NK-92 treated with Interleukin-12 subunit alpha and Interleukin-12 subunit beta, amount 100 ng/mL, for 24 hours (cell line): ENCODE measurements at regions not wholly inside any gene's neighbourhood (a gene's known extent, or its start where the extent isn't known, plus 50 kb on each side); places are given as distances from the start of the nearest gene placed in this dataset.
"Not testable (repeated sequence)": the region's sequence is repeated elsewhere in the genome, so short reads cannot be mapped to it uniquely, and the experiment has no call there.

Experiments used
- DNase-seq: peaks from one replicate; lab custom pipeline; 2025; lab: John Stamatoyannopoulos, UW

- no peak for DNase-seq
These were observed 172.6 kb upstream of the THSD7A start for GRCh38 chr7:12004581-12004980.

- DNase-seq: no peak
These were observed 175.6 kb upstream of the THSD7A start for GRCh38 chr7:12007576-12007975.

- DNase-seq: no peak
These were observed 182.0 kb upstream of the THSD7A start for GRCh38 chr7:12013983-12014382.

- DNase-seq: no peak
These were observed 184.4 kb upstream of the THSD7A start for GRCh38 chr7:12016439-12016838.

GRCh38 chr7:12017046-12017445 is 185.0 kb upstream of the THSD7A start:
- no peak for DNase-seq

- not testable (repeated sequence) for DNase-seq
These were observed 189.1 kb upstream of the TMEM106B start for GRCh38 chr7:12022011-12022410.

DNA sequence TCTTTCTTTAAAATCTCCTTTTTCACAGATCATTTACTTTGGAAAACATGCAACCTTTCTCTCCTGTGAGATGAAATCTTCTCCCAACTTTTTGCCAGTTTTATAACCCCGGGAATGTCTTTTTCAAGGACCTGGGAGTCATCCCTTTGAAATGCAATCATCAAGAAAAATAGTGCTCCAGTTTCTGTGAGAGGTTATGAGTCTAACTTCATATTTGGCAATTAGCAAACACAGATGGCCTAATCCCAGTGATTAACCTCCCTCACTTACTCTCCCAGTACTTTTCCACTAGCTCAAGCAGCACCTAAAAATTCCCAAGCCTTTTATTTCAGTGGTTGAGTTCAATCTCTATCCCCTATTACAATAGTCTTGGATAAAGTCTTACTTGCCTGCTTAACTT is 185.8 kb upstream of the TMEM106B start:
- no peak for DNase-seq

DNA sequence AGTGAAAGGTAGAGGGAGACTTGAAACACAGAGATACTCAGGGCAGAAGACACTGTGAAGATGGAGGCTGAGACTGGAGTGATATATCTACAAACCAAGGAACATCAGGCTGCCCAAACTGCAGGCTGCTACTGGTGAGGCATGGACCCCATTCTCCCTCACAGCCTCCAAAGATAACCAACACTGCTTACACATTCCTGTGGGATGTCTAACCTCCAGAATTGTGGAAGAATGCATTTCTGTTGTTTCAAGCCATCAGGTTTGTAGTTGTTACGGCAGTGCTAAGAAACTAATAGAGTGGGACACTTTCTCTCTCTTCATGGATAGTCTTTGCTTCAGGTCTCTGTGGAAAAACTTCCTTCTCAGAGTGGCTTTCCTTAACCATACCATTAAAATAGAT is 182.6 kb upstream of the TMEM106B start:
- DNase-seq: no peak

- no peak for DNase-seq
These were observed 181.0 kb upstream of the TMEM106B start for GRCh38 chr7:12030116-12030515.

DNA sequence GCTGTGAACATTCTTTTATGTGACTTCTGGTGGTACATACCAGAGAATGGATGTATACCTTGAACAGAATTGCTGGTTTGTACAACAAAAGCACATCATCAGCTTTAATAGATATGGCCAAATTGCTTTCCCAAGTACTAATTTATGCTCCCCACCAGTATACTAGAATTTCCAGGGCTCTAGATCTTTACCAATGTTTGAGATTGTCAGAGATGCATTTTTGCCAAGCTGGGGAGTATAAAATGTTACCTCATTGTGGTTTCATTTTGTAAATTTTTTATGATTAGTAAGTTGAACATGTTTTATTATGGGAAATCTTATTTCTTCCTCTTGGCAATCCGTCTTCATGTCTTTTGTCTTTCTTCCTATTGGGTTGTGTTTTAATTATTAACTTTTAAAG is 179.9 kb upstream of the TMEM106B start:
- no peak for DNase-seq

DNA sequence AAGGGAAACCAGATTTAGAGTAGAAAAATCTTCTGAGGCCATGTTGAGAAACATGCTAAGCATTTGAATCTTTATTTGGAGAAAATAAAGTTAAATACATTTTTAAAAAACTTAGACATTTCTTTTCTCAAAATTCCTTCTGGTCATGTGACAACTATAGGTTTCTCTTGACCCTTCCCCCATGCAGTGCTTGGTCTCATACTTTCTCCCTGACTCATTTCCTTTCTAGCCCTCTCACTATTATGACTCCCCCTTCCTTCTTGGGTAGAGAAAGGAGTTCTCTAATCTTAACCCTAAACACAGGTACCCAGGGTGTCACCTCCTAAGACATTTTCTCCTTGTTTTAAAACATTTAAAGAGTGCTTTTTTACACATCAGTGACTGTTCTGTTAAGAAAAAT is 179.5 kb upstream of the TMEM106B start:
- no peak for DNase-seq

GRCh38 chr7:12032146-12032545 is 178.9 kb upstream of the TMEM106B start:
- no peak for DNase-seq

DNA sequence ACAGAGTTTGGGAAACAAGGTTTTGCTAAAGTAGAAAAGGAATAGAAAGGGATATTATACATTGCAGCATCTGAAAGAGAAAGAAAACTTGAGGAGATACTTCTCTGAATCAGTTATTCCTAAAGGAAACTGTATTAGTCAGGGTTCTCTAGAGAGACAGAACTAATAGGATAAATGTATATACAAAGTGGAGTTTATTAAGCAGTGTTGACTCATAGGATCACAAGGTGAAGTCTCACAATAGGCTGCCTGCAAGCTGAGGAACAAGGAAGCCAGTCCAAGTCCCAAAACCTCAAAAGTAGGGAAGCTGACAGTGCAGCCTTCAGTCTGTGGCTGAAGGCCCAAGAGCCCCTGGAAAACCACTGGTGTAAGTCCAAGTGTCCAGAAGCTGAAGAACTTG is 167.6 kb upstream of the TMEM106B start:
- not testable (repeated sequence) for DNase-seq

DNA sequence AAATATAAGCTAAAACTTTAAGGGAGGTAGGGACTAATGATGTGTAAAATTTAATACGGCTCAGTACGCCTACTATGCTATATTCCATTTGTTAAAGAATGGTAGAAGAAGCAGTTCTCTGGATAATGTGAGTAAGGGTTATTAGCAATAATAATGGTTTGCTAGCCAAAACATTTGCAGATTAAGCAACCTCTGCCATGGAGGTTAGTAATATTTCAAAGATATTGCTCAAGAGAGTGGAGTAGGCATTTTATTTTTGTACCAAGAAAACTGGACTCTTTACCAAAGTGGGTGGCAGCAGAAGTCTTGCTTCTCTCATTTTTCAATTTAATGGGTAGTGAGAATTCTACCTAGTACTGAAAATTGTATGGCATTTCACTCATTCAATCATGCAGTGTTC is 158.9 kb upstream of the TMEM106B start:
- DNase-seq: no peak

DNA sequence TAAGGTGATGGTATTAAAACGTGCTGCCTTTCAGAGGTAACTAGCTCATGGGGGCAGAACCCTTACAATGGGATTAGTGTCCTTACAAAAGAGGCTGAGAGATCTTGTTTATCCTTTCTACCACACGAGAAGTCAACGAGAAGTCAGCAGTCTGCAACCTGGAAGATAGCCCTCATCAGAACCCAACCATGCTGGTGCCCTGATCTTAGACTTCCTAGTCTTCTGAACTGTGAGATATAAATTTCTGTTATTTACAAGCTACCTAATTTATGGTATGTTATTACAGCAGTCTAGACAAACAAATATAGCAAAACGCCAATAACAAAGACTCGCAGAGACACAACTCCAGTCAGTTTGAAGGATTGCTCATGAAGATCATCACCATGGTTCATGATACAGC is 157.5 kb upstream of the TMEM106B start:
- DNase-seq: no peak

DNA sequence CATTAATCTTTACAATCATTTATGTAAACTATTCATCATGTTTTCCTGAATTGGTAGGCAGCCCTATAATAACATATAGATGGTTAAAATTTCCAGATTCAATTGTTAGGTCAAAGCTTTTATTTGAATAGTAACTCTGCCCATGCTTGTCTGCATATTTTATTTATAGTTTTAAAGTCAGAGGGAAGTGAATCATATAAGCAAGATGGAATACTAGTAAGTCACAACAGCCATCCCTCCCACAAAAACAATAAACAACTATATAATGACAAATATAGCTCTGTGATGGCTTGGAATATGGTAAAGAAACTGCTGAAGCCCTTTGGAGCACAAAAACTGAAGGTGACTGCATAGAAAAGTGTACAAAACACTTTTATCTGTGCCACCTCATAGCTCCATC is 156.3 kb upstream of the TMEM106B start:
- no peak for DNase-seq

DNA sequence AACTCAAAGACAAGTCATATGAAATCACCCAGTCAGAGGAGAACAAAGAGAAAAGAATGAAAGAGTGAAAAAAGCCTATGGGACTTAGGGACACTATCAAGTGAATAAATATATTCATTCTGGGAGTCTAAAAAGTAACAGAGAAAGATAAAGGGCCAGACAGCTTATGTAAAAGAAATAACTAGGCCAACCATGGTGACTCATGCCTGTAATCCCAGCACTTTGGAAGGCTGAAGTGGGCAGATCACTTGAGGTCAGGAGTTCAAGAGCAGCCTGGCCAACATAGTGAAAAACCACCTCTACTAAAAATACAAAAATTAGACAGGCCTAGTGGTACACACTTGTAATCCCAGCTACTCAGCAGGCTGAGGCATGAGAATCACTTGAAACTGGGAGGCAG is 154.7 kb upstream of the TMEM106B start:
- DNase-seq: no peak

- no peak for DNase-seq
These were observed 154.1 kb upstream of the TMEM106B start for GRCh38 chr7:12056977-12057376.

DNA sequence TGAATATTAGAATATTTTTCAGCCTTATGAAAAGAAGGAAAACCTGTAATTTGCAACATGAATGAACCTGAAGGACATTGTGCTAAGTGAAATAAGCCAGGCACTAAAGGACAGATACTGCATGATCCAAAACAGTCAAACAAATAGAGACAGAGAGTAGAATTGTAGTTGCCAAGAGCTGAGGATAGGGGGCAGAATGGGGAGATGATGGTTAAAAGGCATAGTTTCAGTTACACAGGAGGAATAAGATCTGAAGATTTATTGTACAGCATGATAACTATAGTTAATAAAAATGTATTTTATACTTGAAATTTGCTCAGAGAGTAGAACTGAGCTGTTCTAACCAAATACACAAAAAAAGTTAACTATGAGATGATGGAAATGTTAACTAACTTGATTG is 149.0 kb upstream of the TMEM106B start:
- no peak for DNase-seq

GRCh38 chr7:12064586-12065127 is 146.4 kb upstream of the TMEM106B start:
- no peak for DNase-seq

DNA sequence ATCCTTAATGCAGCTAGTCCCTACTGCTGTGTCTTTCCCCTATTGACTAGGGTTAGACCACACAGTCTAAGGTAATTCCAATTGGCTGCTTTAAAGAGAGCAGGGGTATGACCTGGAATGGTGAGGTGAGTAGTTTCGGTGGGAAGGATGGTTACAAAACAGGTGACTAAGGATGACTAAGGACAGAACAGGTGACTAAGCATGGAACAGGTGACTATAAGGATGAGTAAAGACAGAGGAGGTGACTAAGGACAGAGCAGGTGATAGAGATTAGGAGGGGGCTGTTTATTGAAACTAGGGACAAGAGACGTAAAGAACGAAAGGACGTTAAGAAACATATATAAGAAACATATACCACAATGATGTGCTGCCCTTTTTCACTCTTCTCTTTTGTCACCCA is 145.1 kb upstream of the TMEM106B start:
- no peak for DNase-seq

DNA sequence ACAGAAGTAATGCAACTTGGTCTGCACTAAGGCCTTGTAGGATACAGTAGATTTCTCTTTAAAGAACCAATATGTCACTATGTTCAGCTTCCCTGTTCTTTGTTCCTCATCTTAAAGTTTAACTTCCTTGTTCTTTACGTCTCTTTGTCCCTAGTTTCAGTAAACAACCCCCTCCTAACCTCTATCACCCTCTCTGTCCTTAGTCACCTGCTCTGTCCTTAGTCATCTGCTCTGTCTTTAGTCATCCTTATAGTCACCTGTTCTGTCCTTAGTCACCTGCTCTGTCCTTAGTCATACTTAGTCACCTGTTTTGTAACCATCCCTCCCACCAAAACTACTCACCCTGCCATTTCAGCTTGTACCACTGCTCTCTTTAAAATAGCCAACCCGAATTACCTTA is 144.6 kb upstream of the TMEM106B start:
- no peak for DNase-seq

GRCh38 chr7:12067156-12067831 is 143.8 kb upstream of the TMEM106B start:
- DNase-seq: peak; percentile 4

- no peak for DNase-seq
These were observed 141.3 kb upstream of the TMEM106B start for GRCh38 chr7:12069757-12070156.
